CD4-positive, alpha-beta T cell treated with Interleukin-4 for 1 hour (primary cell): ENCODE measurements at regions not wholly inside any gene's neighbourhood (a gene's known extent, or its start where the extent isn't known, plus 50 kb on each side); places are given as distances from the start of the nearest gene placed in this dataset.
"Not testable (repeated sequence)": the region's sequence is repeated elsewhere in the genome, so short reads cannot be mapped to it uniquely, and the experiment has no call there.

Experiments
- DNase-seq, 2 donors: peaks; one replicate each; pipeline ENCODE4 v3.0.0-alpha.2; 2020 to 2022

DNA sequence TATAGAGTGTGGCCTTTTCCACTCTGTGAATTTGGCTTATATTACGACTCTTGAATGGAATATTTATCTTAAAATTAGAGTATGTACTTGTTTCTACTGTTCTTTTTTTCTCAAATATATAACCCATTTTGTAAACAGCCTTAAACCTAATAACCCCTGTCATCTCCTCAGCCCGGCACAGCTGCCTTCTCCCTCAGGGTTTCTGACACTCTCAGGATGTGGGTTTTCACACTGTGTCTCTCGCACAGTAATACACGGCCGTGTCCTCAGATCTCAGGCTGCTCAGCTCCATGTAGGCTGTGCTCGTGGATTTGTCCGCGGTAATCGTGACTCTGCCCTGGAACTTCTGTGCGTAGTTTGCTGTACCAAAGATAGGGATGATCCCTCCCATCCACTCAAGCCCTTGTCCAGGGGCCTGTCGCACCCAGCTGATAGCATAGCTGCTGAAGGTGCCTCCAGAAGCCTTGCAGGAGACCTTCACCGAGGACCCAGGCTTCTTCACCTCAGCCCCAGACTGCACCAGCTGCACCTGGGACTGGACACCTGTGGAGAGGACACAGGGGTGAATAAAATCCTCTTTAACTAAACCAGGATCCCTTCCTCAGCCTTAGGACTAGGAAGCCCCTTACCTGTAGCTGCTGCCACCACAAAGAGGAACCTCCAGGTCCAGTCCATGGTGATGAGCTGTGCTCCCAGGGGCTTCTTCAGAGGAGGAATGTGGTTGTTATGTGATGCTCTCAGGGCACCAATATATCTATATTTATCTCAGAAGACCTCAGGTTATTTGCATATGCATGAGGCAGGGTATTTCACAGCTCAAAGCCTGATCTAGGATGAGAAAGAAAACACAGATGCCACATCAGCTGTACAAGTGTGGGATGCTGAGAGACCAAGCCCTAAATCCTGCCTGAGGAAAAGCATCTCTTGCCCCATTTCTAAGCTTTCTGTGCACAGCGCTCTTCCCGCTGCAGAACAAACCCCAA lies 1188.4 kb downstream of the TMEM121 start:
- peak in 1 of 2 donors; percentile 27 for DNase-seq

DNA sequence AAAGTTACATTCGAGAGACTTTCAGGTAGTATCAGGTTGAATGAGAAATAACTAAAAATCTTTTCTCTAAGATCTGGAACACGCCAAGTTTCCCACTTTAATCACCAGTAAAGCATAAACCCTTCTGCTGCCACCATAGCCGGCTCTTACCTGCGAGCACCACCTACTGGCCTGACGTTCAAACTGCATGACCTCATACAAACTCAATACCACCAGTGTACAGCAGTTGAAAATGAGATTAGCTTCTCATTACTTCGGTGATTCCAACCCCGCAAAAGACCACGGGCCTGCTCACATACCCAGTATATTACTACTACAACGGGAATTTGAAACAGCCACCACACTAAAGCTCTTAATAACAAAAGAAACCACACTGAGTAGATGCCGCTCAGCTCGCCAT lies 1191.2 kb downstream of the TMEM121 start:
- peak in 1 of 2 donors; percentile 26 for DNase-seq

DNA sequence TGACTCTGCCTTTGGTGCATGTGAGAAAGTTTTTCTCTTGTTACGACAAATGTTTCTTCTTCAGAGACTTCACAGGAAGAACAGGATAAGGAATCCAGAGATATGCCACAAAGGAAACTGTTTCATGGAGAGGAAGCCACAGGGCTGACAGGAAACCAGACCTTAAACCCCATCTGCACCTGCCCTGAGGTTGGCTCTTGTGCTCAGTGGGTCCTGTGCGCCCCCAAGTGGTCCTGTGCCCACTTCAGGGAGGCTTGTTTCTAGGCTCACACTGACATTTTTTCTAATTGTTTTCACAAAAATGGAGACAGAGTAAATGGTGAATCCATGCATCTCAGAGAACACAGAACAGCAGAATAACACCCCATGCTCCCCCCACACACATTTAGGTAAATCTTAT lies 1193.5 kb downstream of the TMEM121 start:
- DNase-seq = peak; percentile 33 to 62

DNA sequence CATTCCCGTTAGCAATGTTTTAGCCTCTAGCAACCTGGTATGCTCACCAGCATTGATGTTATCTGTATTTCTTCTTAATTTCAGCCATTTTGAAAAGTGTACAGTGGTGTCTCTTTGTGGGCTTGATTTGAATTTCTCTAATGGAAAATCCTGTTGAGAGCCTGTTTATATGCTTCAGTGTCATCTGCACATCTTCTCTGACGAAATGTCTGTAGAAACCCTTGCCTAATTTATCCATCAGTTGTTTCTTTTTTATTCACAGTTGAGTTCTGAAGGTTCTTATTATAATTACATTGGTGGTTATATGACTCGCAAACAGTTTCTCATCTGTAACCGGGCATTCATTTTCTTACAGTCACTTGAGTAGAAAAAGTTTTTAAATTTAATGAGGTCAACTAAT lies 1195.5 kb downstream of the TMEM121 start:
- DNase-seq = not testable (repeated sequence)

DNA sequence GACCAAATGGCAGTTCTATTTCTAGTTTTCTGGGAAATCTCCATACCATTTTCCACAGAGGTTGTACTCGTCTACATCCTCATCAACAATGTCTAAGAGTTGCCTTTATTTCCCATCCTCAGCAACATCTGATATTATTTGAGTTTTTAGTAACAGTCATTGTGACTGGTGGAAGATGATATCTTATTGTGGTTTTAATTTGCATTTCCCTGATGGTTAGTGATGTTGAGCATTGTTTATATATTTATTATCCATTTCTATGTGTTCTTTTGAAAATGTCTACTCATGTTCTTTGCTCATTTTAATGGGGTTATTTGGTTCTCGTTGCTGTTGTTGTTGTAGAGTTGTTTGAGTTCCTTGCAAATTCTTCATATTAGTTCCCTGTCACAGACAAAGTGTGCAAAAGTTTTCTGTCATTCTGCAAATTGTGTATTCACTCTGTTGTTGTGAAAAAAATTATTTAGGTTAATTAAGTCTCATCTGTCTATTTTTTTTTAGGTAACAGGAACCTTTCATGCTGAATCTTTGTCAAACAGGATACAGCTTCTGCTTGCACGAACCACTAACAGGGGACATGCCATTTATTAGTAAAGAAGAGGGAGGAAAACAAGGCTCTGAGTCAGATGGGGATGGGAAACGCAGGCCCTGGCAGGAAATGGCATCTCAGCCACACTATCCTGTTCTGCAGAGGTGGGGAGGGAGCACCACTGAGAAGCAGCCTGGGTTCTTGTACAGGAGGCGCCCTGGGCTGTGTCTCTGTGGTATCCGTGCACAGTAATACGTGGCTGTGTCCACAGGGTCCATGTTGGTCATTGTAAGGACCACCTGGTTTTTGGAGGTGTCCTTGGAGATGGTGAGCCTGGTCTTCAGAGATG lies 1196.7 kb downstream of the TMEM121 start:
- DNase-seq = peak in 1 of 2 donors; percentile 36

DNA sequence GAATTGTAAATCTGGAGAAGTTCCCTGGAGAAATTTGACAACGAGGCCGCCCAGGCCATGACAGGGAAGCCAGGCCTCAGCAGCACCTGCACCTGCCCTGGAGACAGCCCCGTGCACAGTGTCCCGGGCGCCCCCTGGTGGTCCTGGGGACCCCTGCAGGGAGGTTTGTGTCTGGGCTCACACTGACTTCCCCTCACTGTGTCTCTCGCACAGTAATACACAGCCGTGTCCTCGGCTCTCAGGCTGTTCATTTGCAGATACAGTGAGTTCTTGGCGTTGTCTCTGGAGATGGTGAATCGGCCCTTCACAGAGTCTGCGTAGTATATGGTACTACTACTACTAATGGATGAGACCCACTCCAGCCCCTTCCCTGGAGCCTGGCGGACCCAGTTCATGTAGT lies 1201.6 kb downstream of the TMEM121 start:
- DNase-seq = peak in 1 of 2 donors; percentile 44

DNA sequence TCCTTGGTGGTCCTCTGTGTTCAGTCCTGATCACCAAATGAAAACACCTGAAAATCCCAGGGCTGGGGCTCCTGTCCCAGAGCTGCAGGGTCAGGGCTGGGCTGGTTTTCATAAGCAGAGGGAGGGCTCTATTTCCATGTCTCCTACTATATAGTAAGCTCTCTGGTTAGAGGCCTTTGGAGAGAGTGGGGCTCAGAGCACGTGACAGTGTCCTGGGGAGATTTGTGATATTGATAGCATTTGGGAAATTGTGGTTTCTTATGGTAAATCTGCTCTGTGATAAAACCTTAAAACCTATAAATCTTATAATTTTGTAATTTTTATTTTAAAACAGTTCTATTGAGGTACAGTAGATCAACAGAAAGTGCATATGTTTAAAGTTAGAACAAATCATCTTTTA lies 1202.2 kb downstream of the TMEM121 start:
- no peak for DNase-seq

DNA sequence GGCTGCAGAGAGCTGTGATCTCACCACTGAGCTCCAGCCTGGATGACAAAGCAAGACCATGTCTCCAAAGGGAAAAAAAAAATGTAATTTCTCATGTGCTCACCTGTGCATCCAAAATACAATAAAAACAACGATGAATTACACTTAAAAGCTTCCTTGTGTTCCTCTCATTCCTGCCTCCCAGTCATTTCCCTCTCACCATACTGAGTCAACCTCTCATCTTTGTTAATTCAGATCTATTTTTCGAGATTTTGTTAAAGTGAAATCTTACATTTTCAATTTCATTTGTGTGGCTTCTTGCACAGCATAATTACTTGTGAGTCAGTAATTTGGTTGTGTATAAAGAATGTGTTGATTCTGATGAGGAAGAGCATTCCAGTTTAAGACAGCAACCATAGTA lies 1203.2 kb downstream of the TMEM121 start:
- DNase-seq = no peak

DNA sequence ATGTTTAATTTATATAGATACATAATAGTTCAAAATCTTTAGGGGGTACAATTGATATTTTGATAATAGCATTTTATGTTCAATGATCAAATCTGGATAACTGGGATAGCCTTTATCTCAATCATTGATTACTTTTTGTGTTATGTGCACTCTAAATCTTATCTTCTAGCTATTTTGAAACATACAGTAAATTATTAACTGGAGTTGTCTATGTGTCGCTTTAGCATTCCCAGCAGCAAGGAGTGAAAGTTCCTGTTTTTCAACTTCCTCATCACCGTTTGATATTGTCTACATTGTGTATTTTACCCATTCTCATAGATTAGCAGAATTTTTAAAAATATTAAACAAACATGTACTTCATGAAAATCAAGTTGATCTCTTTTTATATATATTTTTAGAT lies 1207.4 kb downstream of the TMEM121 start:
- no peak for DNase-seq

DNA sequence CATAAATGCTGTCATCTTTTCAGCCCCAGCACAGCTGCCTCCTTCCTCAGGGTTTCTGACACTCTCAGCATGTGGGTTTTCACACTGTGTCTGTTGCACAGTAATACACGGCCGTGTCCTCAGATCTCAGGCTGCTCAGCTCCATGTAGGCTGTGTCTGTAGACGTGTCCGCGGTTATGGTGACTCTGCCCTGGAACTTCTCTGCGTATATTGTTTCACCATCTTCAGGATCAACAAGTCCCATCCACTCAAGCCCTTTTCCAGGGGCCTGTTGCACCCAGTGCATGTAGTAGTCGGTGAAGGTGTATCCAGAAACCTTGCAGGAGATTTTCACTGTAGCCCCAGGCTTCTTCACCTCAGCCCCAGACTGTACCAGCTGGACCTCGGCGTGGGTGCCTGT lies 1210.6 kb downstream of the TMEM121 start:
- DNase-seq = peak in 1 of 2 donors; percentile 40

DNA sequence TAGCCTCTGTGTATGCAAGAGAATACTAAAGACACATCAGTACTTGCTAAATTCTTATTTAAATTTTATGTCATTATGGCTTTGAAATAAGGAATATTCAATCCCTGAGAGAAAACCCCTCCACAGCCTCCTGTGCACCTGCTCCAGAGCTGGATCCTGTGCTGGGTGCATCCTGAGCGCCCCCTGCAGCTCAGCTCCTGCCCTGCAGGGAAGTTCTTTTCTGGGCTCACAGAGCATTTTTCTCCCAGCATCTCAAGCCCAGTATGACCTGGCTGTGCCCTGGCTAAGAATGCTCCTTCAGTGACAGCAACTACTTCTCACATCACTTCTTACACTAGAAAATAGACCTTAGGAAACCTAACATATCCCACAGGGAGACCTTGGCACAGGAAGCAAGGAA lies 1211.7 kb downstream of the TMEM121 start:
- DNase-seq = no peak

DNA sequence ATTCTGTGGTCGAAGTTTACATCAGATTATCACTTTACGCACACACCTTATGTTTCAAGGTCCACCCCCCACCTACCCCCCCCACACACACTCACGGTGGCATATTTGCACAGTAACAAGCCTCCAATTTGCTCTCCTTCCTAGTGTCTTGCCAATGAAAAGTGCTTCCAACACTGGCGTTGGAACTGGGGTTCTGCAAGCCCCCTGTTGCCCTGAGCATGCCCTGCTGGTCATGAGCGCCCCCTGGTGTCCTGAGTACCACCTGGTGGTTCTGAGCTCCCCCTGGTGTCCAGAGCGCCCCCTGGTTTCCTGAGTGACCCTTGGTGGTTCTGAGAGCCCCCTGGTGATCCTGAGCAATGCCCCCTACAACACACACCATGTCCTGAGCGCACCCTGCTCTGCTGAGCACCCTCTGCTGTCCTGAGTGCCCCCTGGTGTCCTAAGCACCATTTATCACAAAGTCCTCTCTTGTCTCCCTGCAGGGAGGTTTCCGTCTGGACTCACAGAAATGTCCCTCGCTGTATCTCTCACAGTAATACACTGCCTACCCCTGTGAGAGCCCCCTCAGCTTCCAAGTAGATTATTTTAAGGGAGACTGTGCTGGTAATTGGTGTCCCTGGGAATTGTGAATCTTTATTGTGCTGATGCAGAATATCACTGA lies 1212.3 kb downstream of the TMEM121 start:
- not testable (repeated sequence) for DNase-seq

DNA sequence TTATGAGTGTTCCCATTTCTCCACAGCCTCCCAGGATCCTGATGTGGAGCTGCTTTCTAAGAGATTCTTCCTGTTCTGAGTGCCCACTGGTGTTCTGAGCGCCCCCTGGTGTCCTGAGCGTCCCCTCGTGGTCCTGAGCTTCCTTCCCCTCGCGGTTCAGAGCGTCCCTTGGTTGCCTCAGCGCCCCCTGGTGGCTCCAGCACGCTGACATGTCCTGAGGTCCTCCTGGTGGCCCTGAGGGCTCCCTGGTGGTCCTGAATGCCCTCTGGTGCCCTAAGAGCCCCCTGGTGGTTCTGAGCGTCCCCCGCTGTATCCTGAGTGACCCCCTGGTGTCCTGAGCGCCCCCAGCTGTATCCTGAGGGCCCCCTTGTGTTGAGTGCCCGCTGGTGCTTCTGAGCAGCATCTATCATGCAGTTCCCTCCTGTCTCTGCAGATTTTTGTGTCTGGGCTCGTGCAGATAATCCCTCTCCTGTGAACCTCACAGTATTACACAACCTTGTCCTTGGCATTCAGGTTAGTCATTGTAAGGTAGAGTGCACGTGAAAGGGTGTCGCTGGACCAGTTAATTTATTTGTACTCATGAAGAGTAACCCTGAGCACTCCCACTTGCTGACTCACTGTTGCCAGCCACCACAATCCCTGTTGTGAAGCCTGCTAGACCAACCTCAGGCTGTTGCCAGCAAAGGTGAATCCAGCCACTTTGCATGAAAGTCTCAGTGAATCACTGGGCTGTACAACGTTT lies 1214.9 kb downstream of the TMEM121 start:
- DNase-seq = peak; percentile 41 to 84

DNA sequence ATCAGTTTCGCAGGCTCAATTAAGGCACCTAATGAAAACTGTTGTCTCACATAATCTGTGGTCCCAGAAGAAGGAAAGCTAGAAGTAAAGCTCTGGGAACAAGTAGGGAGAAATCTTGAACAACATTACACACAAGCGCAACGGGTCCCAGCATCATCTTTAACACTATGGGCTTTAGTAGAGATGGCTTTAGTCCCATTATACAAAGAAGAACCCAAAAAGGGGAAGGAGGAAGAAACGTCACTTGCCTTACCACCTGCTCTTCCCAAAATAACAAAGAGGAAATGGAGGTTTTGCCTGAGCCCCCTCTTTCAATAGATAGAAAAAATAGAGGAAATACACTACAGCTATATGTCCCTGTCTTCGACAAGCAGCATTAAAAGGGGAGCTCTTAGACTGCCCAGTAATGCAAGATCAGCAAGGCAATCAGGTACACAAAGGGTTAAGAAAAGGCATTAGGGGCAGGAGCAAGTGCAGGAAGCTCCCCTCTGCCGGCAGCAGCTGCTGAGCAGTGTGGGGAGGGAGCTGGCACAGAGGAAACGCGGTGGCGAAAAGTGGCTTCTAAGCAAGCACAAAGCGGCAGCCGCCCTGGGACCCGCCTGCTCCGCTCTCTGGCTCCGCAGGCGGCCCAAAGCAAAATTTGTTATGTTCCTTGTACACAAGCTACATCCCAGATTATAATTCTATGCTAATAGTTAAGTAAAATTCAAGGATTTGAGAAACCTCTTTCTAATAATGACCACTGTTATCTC lies 1218.8 kb downstream of the TMEM121 start:
- peak; percentile 30 to 38 for DNase-seq

DNA sequence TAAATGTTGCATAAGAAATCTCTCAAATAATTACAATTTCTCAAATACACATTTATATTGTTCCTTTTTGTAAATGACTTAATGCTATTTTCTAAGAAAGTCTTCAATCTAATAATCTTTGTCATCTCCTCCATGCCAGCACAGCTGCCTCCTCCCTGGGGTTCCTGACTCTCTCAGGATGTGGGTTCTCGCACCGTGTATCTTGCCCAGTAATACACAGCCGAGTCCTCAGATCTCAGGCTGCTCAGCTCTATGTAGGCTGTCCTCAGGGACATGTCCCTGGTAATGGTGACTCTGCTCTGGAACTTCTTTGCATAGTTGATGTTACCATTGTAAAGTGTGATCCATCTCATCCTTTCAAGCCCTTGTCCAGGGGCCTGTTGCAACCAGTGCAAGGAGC lies 1223.7 kb downstream of the TMEM121 start:
- not testable (repeated sequence) for DNase-seq

DNA sequence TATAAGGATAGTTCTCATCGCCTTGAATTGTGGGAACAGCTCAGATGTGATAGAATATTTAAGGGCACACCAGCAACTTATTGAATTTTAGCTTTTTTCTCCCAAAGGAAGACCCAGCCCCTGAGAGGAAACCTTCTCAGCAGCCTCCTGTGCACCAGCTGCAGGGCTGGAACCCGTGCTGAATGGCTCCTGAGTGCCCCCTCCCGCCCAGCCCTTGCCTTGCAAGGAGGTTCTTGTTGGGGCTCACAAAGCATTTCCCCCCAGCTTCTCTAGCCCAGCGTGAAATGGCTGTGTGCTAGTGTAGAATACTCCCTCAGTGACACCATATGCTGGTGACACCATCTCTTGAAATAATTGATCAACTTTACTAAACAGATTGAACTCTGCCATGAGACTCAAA lies 1227.4 kb downstream of the TMEM121 start:
- not testable (repeated sequence) for DNase-seq

DNA sequence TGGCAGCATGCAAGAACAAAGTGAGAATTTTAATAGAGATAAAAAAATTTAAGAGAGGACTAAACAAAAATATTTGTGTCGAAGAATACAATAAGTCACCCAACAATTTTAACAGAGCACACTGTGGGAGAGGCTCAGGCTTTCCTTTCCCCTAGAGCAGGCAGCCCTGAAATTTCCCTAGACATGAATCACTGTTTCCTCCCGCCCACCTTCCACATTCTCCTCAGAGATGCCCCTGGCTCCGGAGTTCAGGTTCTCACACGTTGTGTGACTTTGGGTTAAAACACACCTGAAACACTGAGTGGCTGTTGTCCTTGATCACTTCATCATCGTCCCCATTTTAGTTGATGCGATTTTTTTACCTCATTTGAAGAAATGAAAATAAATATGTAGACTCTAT lies 1231.1 kb downstream of the TMEM121 start:
- not testable (repeated sequence) for DNase-seq

DNA sequence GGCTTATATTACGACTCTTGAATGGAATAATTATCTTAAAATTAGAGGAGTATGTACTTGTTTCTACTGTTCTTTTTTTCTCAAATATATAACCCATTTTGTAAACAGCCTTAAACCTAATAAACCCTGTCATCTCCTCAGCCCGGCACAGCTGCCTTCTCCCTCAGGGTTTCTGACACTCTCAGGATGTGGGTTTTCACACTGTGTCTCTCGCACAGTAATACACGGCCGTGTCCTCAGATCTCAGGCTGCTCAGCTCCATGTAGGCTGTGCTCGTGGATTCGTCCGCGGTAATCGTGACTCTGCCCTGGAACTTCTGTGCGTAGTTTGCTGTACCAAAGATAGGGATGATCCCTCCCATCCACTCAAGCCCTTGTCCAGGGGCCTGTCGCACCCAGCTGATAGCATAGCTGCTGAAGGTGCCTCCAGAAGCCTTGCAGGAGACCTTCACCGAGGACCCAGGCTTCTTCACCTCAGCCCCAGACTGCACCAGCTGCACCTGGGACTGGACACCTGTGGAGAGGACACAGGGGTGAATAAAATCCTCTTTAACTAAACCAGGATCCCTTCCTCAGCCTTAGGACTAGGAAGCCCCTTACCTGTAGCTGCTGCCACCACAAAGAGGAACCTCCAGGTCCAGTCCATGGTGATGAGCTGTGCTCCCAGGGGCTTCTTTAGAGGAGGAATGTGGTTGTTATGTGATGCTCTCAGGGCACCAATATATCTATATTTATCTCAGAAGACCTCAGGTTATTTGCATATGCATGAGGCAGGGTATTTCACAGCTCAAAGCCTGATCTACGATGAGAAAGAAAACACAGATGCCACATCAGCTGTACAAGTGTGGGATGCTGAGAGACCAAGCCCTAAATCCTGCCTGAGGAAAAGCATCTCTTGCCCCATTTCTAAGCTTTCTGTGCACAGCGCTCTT lies 1235.8 kb downstream of the TMEM121 start:
- peak in 1 of 2 donors; percentile 37 for DNase-seq

DNA sequence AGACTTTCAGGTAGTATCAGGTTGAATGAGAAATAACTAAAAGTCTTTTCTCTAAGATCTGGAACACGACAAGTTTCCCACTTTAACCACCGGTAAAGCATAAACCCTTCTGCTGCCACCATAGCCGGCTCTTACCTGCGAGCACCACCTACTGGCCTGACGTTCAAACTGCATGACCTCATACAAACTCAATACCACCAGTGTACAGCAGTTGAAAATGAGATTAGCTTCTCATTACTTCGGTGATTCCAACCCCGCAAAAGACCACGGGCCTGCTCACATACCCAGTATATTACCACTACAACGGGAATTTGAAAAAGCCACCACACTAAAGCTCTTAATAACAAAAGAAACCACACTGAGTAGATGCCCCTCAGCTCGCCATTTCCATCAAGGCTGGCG lies 1238.6 kb downstream of the TMEM121 start:
- DNase-seq = peak in 1 of 2 donors; percentile 56

DNA sequence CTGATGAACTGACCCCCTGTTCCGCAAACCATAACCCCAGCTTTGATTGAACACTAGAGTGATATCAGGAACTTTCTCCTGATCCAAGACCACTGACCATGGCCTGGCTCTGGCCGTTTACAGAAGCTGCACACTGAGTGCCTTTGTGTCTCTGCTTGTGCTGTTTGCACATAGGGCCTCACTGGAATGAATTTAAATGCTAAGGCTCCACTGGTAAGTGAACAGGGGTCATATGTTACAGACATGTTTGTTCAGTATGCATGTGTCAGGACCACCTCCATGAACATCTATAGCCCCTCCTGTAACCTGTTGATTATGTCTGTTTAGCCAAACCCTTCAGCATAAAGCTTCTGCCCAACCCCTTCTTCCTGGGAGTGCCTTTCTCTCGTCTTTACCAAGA lies 1239.8 kb downstream of the TMEM121 start:
- no peak for DNase-seq
